ENCODE measurements at regions not wholly inside any gene's neighbourhood (a gene's known extent, or its start where the extent isn't known, plus 50 kb on each side); places are given as distances from the start of the nearest gene placed in this dataset.
A peak's percentile ranks its signal among the peaks of the same experiment; 100 is the strongest.

GRCh38 chr21:39105836-39106235 lies 77.4 kb downstream of the PSMG1 start:
- DNase-seq: no peak

GRCh38 chr21:39105341-39105765 lies 77.9 kb downstream of the PSMG1 start:
- DNase-seq: no peak

- DNase-seq: no peak
These were observed 78.3 kb downstream of the PSMG1 start for GRCh38 chr21:39104911-39105310.

GRCh38 chr21:39103689-39104088 lies 79.6 kb downstream of the PSMG1 start:
- no peak for DNase-seq

- no peak for DNase-seq
These were observed 83.4 kb downstream of the PSMG1 start for GRCh38 chr21:39099859-39100258.

- no peak for DNase-seq
These were observed 84.5 kb downstream of the PSMG1 start for GRCh38 chr21:39098696-39099200.

- no peak for DNase-seq
These were observed 85.3 kb downstream of the PSMG1 start for GRCh38 chr21:39097981-39098380.

DNA sequence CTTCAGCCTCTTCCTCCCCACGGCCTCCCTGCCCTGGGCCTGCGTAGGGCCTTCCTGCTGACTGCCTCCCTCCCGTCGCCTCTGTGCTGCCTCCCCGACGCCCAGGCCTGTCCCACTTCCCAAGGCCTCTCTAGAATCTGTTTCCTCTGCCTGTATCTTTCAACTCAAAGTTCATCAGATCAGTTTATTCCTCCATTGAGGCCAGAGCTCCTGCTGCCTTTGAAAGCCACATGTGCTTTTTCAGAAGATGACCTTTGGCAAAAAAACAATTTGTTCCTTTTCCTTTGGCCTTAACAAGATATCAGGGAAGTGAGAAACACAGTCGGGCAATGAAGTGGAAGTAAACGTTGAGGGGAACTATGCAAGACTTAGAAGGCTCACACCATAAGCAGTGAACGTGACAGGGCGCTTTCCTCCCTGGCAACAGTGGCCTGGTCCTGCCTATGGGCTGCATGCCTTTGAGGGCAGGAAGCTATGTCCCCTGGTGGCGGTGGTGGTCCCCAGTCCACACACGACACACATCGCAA lies 85.9 kb downstream of the PSMG1 start:
- DNase-seq: peak in 10 of 56 donors; percentile 8 to 43 (median 24)

DNA sequence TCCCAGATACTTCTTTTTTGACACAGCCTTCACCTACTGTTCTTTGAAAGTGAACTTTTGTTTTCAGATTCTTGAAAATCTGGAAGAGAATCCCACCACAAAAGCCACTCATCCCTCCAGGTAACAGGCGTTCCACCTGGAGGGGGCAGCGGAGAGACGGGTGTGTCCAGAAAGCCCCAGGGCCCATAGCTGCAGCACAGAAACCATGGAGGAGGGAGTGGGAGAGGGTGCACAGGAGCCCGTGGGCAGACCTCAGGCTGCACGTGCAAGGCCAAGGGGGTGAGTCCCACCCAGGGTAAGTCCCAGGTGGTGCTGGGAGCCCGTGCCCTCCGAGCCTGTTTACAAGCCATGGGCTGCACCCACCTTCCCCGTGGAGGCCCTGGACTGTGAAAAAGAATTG lies 86.5 kb downstream of the PSMG1 start:
- DNase-seq: no peak

- DNase-seq: no peak
These were observed 87.6 kb downstream of the PSMG1 start for GRCh38 chr21:39095681-39096080.

DNA sequence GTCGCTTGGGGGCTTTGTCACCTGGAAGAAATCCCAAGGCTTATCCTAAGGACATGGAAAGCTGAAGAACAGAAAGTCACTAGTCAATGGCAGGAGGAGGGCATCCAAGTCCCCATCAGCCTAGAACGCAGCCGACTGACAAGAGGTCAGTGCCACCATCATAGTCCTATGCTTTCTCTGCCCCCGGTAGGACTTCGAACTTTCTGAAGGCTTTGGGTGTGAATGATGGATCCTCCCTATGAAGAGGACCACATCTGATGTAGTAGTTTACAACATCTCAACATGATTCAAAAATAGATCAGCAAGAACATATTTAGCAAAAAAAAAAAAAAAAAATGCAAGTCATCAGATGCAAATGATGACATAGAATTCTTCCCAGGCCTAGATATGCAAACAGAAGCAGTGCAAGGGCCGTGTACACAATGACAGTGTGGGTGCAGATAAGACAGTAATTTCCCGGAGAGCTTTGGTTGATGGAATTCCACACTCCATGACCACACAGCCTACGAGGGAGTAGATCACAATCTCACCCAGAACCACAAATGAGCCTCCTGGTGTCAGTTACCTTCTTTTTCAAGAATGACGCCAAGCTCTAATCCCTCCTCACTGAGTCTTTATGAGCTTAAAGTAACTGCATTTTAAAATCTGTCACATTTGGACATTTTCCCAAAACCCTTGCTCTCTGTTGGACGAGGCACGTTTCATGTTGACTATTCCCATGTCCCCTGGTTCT lies 88.2 kb downstream of the PSMG1 start:
- no peak for DNase-seq

DNA sequence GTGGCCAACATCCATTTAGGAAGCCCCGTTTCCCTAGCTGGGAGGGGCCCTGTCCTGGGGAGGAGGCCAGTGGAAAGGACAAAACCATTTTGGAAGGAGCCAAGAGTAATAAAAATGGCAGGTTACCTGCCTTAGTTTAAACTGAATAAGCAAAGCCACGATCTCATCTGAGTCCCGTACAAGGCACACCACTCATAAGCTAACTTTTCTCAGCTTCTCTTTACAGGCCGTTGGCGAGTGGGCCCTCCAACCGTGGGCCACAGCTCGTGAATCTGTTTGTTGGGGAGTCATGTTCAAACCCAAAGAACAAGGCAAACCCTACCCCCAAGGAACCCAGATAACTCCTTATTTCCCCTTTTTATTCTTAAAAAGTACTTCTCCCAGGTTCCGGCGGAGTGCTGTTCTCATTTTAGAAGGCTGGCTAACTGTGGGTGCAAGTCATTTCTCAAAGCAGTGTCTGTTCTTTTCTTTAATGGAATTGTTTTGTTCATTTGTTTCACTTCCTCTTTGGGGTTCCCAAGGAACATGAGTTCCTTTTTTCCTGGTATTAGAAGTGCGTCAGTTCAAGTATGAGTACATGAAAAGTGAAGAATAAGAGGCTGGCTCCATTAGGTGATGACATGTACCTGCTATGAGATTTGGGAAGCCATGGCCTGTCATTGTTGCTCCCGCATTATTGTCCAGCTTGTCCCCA lies 89.0 kb downstream of the PSMG1 start:
- DNase-seq: peak in 1 of 56 donors; percentile 1

GRCh38 chr21:39093526-39093925 lies 89.7 kb downstream of the PSMG1 start:
- no peak for DNase-seq

GRCh38 chr21:39088831-39089380 lies 94.3 kb downstream of the PSMG1 start:
- peak in 1 of 56 donors; percentile 24 for DNase-seq

DNA sequence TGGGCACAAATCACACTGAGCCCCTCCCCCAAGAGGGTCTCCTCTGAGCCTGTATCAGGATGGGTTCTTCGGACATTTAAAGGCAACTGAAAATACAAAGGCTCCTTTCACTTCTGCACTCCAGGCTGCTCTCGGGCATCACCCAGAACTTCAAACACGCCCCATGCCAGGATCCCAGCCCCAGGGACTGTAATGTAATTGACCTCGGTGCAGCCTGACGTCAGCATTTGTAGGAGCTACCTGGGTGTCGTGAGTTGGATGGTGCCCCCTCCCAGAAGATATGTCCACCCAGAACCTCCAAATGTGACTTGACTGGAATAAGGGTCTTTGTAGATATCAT lies 95.2 kb downstream of the PSMG1 start:
- DNase-seq: peak in 1 of 56 donors; percentile 32

DNA sequence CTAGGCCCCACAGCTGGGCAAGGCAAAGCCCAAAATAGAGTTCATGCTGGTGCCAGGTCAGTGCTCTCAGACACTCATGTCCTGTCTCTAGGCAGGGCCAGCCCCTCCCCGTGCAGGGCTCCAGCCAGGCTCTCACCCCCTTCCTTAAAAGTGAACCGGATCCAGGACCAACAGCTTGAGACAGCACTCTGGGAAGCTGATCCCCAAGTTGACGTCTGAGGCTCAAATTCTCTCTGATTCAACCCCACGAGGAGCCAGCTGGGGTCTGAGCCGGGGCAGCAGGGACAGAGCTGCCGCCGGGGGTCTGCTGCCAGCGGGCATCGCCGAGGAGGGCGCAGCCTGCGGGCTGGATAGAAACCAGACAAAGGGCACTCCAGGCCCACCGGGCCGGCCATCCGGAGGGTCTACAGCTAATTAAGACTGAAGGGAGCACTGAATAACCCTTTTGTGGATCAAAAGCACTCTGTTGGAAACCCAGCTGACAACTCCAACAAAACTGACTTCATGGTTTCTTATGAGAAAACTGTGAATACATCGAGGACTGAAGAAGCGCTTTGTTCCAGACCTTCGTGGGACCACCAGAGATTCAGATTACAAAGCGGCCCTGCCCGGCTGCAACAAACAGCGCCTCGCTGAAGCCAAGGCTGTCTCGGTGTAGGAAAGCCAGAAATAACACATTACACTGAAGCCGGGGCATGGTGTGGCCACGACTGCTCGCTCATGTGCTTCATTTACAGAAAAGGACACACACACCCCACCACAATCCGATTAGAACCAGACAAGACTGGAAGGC lies 95.8 kb downstream of the PSMG1 start:
- peak in 5 of 56 donors; percentile 13 to 32 (median 20) for DNase-seq

- DNase-seq: no peak
These were observed 96.7 kb downstream of the PSMG1 start for GRCh38 chr21:39086547-39086946.

DNA sequence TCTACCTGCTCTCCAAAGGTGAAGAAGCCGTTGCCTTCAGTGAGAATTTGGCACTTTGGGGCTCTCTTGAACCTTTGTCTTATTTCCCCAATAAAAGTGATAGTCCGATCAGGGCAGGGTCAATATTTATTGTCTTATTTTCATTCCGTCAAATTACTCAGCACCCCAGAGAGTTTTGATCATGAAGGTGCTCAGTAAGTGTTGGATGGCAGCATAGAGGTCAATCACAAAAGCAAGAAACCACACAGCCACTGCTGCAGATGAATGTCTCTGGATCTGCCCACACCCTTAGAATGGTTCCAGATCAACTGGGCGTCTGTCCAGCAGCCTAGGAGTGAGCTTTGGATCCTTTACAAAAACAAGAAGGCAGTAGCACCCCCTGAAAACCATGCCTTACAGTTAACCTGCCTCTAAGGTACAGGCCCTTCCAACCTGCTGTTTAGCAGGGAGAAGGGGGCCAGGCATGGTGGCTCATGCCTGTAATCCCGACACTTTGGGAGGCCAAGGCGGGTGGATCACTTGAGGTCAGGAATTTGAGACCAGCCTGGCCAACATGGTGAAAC lies 97.3 kb downstream of the PSMG1 start:
- no peak for DNase-seq

DNA sequence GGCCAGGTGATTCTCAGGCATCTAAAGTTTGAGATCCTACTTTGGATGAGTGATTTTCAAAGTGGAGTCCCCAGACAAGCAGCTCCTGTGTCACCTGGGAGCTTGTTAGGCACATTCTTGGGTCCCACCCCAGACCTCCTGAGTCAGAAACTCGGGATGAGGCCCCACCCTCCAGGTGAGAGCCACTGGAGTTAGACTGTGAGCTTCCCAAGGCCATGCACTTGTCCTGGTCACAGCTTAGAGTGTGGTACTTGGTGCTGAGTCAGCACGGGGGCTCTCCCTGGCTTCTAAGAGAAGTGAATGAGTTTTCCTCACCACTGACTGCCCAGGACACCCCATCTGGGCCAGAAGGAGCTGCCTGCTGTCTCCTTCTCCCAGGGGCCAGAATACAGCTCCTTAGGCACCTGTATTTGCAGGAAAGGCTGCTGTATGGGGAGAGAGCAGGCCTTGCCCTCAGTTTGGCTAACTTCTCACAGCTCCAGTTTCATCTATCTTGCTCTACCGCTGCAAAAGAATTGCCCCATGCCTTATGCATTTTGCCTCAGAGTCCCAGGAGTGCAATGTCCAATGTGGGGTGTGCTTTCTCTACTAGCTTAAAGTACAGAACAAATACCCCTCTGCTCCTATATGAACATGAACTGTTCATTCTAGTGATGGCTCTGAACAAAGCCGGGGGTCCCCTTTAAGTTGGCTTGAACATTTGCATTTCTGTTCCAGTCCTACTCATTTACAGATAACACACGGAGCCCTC lies 98.1 kb downstream of the PSMG1 start:
- no peak for DNase-seq

DNA sequence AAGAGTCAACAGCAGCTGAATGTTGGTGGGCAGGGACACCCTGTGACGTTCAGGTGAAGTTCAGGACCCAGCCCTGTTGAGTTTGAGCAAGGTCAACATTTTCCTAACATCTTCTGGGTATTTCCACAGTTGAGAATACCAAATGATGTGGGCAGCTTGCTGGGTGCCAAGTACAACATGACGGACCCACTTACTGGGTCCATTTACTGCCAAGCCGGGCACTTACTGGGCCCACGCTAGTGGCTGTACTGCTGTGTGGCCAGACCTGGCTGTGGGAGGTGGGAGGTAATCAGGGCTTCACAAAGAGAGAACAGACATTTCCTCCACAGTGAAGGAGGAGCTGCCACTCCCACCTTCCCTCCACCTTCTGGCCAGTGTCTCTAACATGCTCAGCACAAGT lies 99.2 kb downstream of the PSMG1 start:
- DNase-seq: no peak
